ENCODE measurements at regions not wholly inside any gene's neighbourhood (a gene's known extent, or its start where the extent isn't known, plus 50 kb on each side); places are given as distances from the start of the nearest gene placed in this dataset.

DNA sequence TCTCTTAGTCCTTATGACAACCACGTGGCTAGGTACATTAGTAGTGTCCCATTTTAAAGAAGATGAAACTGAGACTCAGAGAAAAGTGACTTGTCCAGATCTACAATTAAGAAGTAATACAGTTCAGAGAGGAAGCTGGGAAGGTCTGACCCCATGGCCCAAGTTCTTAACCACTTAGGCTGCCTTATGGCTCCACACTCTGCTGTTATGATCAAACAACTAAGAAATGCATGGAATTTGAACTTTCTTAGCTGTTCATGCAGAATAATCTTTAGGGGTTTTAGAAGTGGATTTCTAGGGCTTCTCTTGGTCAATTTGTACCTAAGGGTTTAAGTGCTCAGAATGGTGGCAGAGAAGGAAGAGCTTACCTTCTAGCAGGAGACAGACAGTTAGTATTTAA is 128.0 kb upstream of the MSX2 start:
- H3K27me3 ChIP-seq (ENCODE audit: control insufficient read depth in 1 of 2, insufficient read depth in 2 of 2, low read length in 2 of 2) = no peaks in the 10 kb centered on the region
- H3K36me3 ChIP-seq (ENCODE audit: control insufficient read depth in 2 of 2, insufficient read depth in 2 of 2, low read length in 1 of 2) = no peaks in the 10 kb centered on the region
- no peak overlapping the region for H3K4me3 ChIP-seq (ENCODE audit: low read depth in 1 of 2, low read length in 2 of 2)
- WGBS, 2 donors = 82% methylated on average over 1 of the region's 1 CpG
- no peaks in the 10 kb centered on the region for H3K4me1 ChIP-seq (ENCODE audit: control insufficient read depth in 2 of 2, insufficient read depth in 2 of 2, low read length in 1 of 2)
- H3K27ac ChIP-seq (ENCODE audit: low read depth in 2 of 2, low read length in 1 of 2) = no peak overlapping the region
- no peaks in the 10 kb centered on the region for H3K9me3 ChIP-seq (ENCODE audit: control insufficient read depth in 2 of 2, insufficient read depth in 1 of 2, low read depth in 1 of 2, low read length in 1 of 2)

DNA sequence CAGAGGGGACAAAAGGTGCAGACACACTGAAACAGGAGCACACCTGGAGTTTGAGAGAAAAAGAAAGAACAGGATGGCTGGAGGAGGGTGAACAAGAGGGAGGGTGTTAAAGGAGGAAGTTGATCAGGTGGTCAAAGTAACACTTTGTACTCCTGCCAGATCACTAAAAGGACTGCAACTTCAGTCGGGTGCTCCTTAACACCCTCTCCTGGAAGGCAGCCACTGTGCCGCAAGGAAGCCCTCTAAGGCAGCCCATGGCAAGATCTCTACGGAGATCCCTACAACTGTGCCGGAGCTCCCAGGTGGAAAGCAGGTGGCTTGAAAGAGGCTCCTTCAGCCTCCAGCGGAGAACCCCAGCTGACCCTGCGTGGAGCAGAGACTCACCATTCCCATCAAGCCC is 124.4 kb upstream of the MSX2 start:
- H3K36me3 ChIP-seq (ENCODE audit: control insufficient read depth in 2 of 2, insufficient read depth in 2 of 2, low read length in 1 of 2) = no peaks in the 10 kb centered on the region
- H3K27me3 ChIP-seq (ENCODE audit: control insufficient read depth in 1 of 2, insufficient read depth in 2 of 2, low read length in 2 of 2) = no peaks in the 10 kb centered on the region
- WGBS, 2 donors = 13 to 15% methylated on average over 6 of the region's 6 CpGs
- no peaks in the 10 kb centered on the region for H3K4me1 ChIP-seq (ENCODE audit: control insufficient read depth in 2 of 2, insufficient read depth in 2 of 2, low read length in 1 of 2)
- H3K4me3 ChIP-seq (ENCODE audit: low read depth in 1 of 2, low read length in 2 of 2) = no peak overlapping the region
- no peaks in the 10 kb centered on the region for H3K9me3 ChIP-seq (ENCODE audit: control insufficient read depth in 2 of 2, insufficient read depth in 1 of 2, low read depth in 1 of 2, low read length in 1 of 2)
- no peak overlapping the region for H3K27ac ChIP-seq (ENCODE audit: low read depth in 2 of 2, low read length in 1 of 2)

DNA sequence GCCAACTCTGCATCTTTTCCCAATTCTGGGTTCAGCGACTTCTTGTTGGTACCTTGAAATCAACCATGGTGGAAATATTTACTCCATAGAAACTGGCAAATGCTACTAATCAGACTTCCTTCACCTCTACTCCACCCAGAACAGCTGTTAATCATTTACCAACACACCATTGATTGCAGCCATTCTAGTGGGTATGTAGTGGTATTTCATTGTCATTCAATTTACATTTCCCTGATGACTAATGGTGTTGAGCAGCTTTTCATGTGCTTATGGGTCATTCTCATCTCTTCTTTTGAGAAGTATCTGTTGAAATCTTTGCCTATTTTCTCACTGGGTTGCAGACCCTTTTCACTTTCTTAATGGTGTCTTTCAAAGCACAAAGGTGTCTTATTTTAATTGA is 122.4 kb upstream of the MSX2 start:
- Histone ChIP-seq H3K36me3 (ENCODE audit: control insufficient read depth in 2 of 2, insufficient read depth in 2 of 2, low read length in 1 of 2) (no peaks in the 10 kb centered on the region), H3K9me3 (ENCODE audit: control insufficient read depth in 2 of 2, insufficient read depth in 1 of 2, low read depth in 1 of 2, low read length in 1 of 2) (no peaks in the 10 kb centered on the region), H3K4me3 (ENCODE audit: low read depth in 1 of 2, low read length in 2 of 2) (no peak overlapping the region), H3K4me1 (ENCODE audit: control insufficient read depth in 2 of 2, insufficient read depth in 2 of 2, low read length in 1 of 2) (no peaks in the 10 kb centered on the region), H3K27ac (ENCODE audit: low read depth in 2 of 2, low read length in 1 of 2) (no peak overlapping the region), H3K27me3 (ENCODE audit: control insufficient read depth in 1 of 2, insufficient read depth in 2 of 2, low read length in 2 of 2) (no peaks in the 10 kb centered on the region)
- 73 to 86% methylated on average over 1 of the region's 1 CpG for WGBS, 2 donors

- H3K9me3 ChIP-seq (ENCODE audit: control insufficient read depth in 2 of 2, insufficient read depth in 1 of 2, low read depth in 1 of 2, low read length in 1 of 2) = no peaks in the 10 kb centered on the region
- H3K27ac ChIP-seq (ENCODE audit: low read depth in 2 of 2, low read length in 1 of 2) = no peak overlapping the region
- no peaks in the 10 kb centered on the region for H3K27me3 ChIP-seq (ENCODE audit: control insufficient read depth in 1 of 2, insufficient read depth in 2 of 2, low read length in 2 of 2)
- H3K36me3 ChIP-seq (ENCODE audit: control insufficient read depth in 2 of 2, insufficient read depth in 2 of 2, low read length in 1 of 2) = no peaks in the 10 kb centered on the region
- 75 to 80% methylated on average over 3 of the region's 3 CpGs for WGBS, 2 donors
- H3K4me1 ChIP-seq (ENCODE audit: control insufficient read depth in 2 of 2, insufficient read depth in 2 of 2, low read length in 1 of 2) = peaks cover 0 to 13% of the 10 kb centered on the region in 2 donors
- no peak overlapping the region for H3K4me3 ChIP-seq (ENCODE audit: low read depth in 1 of 2, low read length in 2 of 2)
Observed at GRCh38 chr5:174606153-174606552, 118.2 kb upstream of the MSX2 start.

GRCh38 chr5:174606646-174607045 is 117.7 kb upstream of the MSX2 start:
- peaks cover 0 to 15% of the 10 kb centered on the region in 2 donors for H3K4me1 ChIP-seq (ENCODE audit: control insufficient read depth in 2 of 2, insufficient read depth in 2 of 2, low read length in 1 of 2)
- H3K36me3 ChIP-seq (ENCODE audit: control insufficient read depth in 2 of 2, insufficient read depth in 2 of 2, low read length in 1 of 2) = no peaks in the 10 kb centered on the region
- no peak overlapping the region for H3K4me3 ChIP-seq (ENCODE audit: low read depth in 1 of 2, low read length in 2 of 2)
- no peak overlapping the region for H3K27ac ChIP-seq (ENCODE audit: low read depth in 2 of 2, low read length in 1 of 2)
- no peaks in the 10 kb centered on the region for H3K27me3 ChIP-seq (ENCODE audit: control insufficient read depth in 1 of 2, insufficient read depth in 2 of 2, low read length in 2 of 2)
- H3K9me3 ChIP-seq (ENCODE audit: control insufficient read depth in 2 of 2, insufficient read depth in 1 of 2, low read depth in 1 of 2, low read length in 1 of 2) = no peaks in the 10 kb centered on the region
- 62 to 72% methylated on average over 4 of the region's 4 CpGs for WGBS, 2 donors

GRCh38 chr5:174607205-174607604 is 117.2 kb upstream of the MSX2 start:
- Histone ChIP-seq H3K27ac (ENCODE audit: low read depth in 2 of 2, low read length in 1 of 2) (no peak overlapping the region), H3K36me3 (ENCODE audit: control insufficient read depth in 2 of 2, insufficient read depth in 2 of 2, low read length in 1 of 2) (no peaks in the 10 kb centered on the region), H3K4me3 (ENCODE audit: low read depth in 1 of 2, low read length in 2 of 2) (no peak overlapping the region), H3K27me3 (ENCODE audit: control insufficient read depth in 1 of 2, insufficient read depth in 2 of 2, low read length in 2 of 2) (no peaks in the 10 kb centered on the region), H3K9me3 (ENCODE audit: control insufficient read depth in 2 of 2, insufficient read depth in 1 of 2, low read depth in 1 of 2, low read length in 1 of 2) (no peaks in the 10 kb centered on the region), H3K4me1 (ENCODE audit: control insufficient read depth in 2 of 2, insufficient read depth in 2 of 2, low read length in 1 of 2) (peaks cover 0 to 15% of the 10 kb centered on the region in 2 donors)
- 95% methylated on average over 5 of the region's 5 CpGs for WGBS, 2 donors

- Histone ChIP-seq H3K4me1 (ENCODE audit: control insufficient read depth in 2 of 2, insufficient read depth in 2 of 2, low read length in 1 of 2) (peaks cover 0 to 15% of the 10 kb centered on the region in 2 donors), H3K27me3 (ENCODE audit: control insufficient read depth in 1 of 2, insufficient read depth in 2 of 2, low read length in 2 of 2) (no peaks in the 10 kb centered on the region), H3K4me3 (ENCODE audit: low read depth in 1 of 2, low read length in 2 of 2) (no peak overlapping the region), H3K27ac (ENCODE audit: low read depth in 2 of 2, low read length in 1 of 2) (no peak overlapping the region), H3K36me3 (ENCODE audit: control insufficient read depth in 2 of 2, insufficient read depth in 2 of 2, low read length in 1 of 2) (no peaks in the 10 kb centered on the region), H3K9me3 (ENCODE audit: control insufficient read depth in 2 of 2, insufficient read depth in 1 of 2, low read depth in 1 of 2, low read length in 1 of 2) (no peaks in the 10 kb centered on the region)
- 70 to 78% methylated on average over 9 of the region's 9 CpGs for WGBS, 2 donors
Observed at GRCh38 chr5:174607916-174608315, 116.5 kb upstream of the MSX2 start.

DNA sequence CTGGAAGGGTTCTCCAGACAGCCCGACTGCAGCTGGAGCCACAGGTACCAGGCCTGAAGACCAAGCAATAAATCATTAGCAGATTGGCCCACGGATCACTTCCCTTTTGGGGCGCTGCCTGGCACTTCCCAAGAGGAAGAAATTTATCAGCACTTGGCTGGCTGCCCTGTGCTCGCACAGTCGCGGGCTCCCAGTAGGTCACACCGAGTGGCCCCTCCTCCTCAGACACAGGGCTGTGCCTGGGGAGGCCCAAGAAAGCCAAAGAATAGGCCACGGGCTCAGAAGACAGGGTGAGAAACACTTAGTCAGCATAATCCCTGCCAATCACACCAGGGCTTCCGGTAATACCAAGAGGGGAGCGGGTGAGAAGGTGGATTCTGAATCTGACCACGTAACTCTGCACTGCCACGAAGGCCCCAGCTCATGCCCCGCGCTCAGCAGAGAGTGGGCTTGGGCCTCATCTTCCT is 115.7 kb upstream of the MSX2 start:
- Histone ChIP-seq H3K9me3 (ENCODE audit: control insufficient read depth in 2 of 2, insufficient read depth in 1 of 2, low read depth in 1 of 2, low read length in 1 of 2) (no peaks in the 10 kb centered on the region), H3K4me3 (ENCODE audit: low read depth in 1 of 2, low read length in 2 of 2) (no peak overlapping the region), H3K36me3 (ENCODE audit: control insufficient read depth in 2 of 2, insufficient read depth in 2 of 2, low read length in 1 of 2) (no peaks in the 10 kb centered on the region), H3K4me1 (ENCODE audit: control insufficient read depth in 2 of 2, insufficient read depth in 2 of 2, low read length in 1 of 2) (peaks cover 0 to 15% of the 10 kb centered on the region in 2 donors), H3K27me3 (ENCODE audit: control insufficient read depth in 1 of 2, insufficient read depth in 2 of 2, low read length in 2 of 2) (no peaks in the 10 kb centered on the region), H3K27ac (ENCODE audit: low read depth in 2 of 2, low read length in 1 of 2) (peak overlapping the region; percentile 67 to 83)
- WGBS, 2 donors = 20 to 21% methylated on average over 14 of the region's 14 CpGs

GRCh38 chr5:174609116-174609515 is 115.3 kb upstream of the MSX2 start:
- Histone ChIP-seq H3K27ac (ENCODE audit: low read depth in 2 of 2, low read length in 1 of 2) (peak overlapping the region; percentile 65 to 83), H3K4me1 (ENCODE audit: control insufficient read depth in 2 of 2, insufficient read depth in 2 of 2, low read length in 1 of 2) (peaks cover 0 to 15% of the 10 kb centered on the region in 2 donors), H3K27me3 (ENCODE audit: control insufficient read depth in 1 of 2, insufficient read depth in 2 of 2, low read length in 2 of 2) (no peaks in the 10 kb centered on the region), H3K4me3 (ENCODE audit: low read depth in 1 of 2, low read length in 2 of 2) (no peak overlapping the region), H3K9me3 (ENCODE audit: control insufficient read depth in 2 of 2, insufficient read depth in 1 of 2, low read depth in 1 of 2, low read length in 1 of 2) (no peaks in the 10 kb centered on the region), H3K36me3 (ENCODE audit: control insufficient read depth in 2 of 2, insufficient read depth in 2 of 2, low read length in 1 of 2) (no peaks in the 10 kb centered on the region)
- 37 to 47% methylated on average over 14 of the region's 14 CpGs for WGBS, 2 donors

GRCh38 chr5:174610968-174611367 is 113.4 kb upstream of the MSX2 start:
- H3K36me3 ChIP-seq (ENCODE audit: control insufficient read depth in 2 of 2, insufficient read depth in 2 of 2, low read length in 1 of 2) = no peaks in the 10 kb centered on the region
- H3K4me1 ChIP-seq (ENCODE audit: control insufficient read depth in 2 of 2, insufficient read depth in 2 of 2, low read length in 1 of 2) = peaks cover 0 to 15% of the 10 kb centered on the region in 2 donors
- no peak overlapping the region for H3K4me3 ChIP-seq (ENCODE audit: low read depth in 1 of 2, low read length in 2 of 2)
- H3K27ac ChIP-seq (ENCODE audit: low read depth in 2 of 2, low read length in 1 of 2) = no peak overlapping the region
- no peaks in the 10 kb centered on the region for H3K9me3 ChIP-seq (ENCODE audit: control insufficient read depth in 2 of 2, insufficient read depth in 1 of 2, low read depth in 1 of 2, low read length in 1 of 2)
- WGBS, 2 donors = 46 to 50% methylated on average over 8 of the region's 8 CpGs
- no peaks in the 10 kb centered on the region for H3K27me3 ChIP-seq (ENCODE audit: control insufficient read depth in 1 of 2, insufficient read depth in 2 of 2, low read length in 2 of 2)
